Muscle layer of duodenum (tissue), 2 donors: ENCODE measurements at regions not wholly inside any gene's neighbourhood (a gene's known extent, or its start where the extent isn't known, plus 50 kb on each side); places are given as distances from the start of the nearest gene placed in this dataset.

ENCODE experiments used
- H3K27ac ChIP-seq: one replicate; pipeline ENCODE4 v1.7.0; 2013; ENCODE audit warnings: mild to moderate bottlenecking, low read length
- H3K27me3 ChIP-seq: one replicate; pipeline ENCODE4 v1.7.0; 2013; ENCODE audit warnings: low read depth, mild to moderate bottlenecking, control low read depth, low read length
- H3K36me3 ChIP-seq, 2 donors: one replicate each; pipeline ENCODE4 v1.7.0; 2013; ENCODE audit warnings: low read length in 2 of 2, control low read depth in 1 of 2, mild to moderate bottlenecking in 1 of 2; ENCODE audit not compliant: insufficient read depth in 2 of 2, control insufficient read depth in 1 of 2
- H3K4me1 ChIP-seq, 2 donors: one replicate each; pipeline ENCODE4 v1.7.0; 2013; ENCODE audit warnings: low read length in 2 of 2, mild to moderate bottlenecking in 2 of 2, control low read depth in 1 of 2, moderate library complexity in 1 of 2; ENCODE audit not compliant: insufficient read depth in 2 of 2, control insufficient read depth in 1 of 2
- H3K4me3 ChIP-seq, 2 donors: one replicate each; pipeline ENCODE4 v1.7.0; 2013; ENCODE audit warnings: low read length in 2 of 2, low read depth in 1 of 2, mild to moderate bottlenecking in 1 of 2
- H3K9me3 ChIP-seq, 2 donors: one replicate each; pipeline ENCODE4 v1.7.0; 2013; ENCODE audit warnings: low read length in 2 of 2, control low read depth in 1 of 2, mild to moderate bottlenecking in 1 of 2; ENCODE audit not compliant: control insufficient read depth in 1 of 2
- donor health status: healthy.

- Histone ChIP-seq H3K9me3 (no peaks in the 10 kb centered on the region), H3K36me3 (no peaks in the 10 kb centered on the region), H3K4me3 (no peak overlapping the region), H3K27me3 (no peaks in the 10 kb centered on the region), H3K4me1 (no peaks in the 10 kb centered on the region), H3K27ac (no peak overlapping the region)
Measured at GRCh38 chr2:107393516-107393915, 433.2 kb upstream of the RGPD4 start.

DNA sequence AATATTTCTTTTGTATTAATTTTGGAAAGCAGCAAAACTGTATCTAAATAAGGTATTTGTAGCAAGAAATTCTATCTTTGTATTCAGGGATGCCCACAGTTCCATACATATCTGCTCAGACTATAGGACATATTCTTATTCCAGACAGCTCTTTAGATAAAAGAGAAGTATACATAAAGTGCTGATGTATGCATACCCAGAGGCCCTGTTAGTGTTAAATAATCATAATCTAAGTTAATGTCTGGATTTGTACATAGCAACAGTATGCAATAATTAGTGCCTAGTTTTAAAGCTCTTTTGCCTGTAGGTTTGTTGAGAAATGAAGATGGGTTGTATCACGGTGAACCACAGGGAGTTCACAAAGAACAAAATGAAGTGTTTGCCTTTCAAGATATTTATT is 428.0 kb upstream of the RGPD4 start:
- H3K27me3 ChIP-seq: no peaks in the 10 kb centered on the region
- no peak overlapping the region for H3K4me3 ChIP-seq
- no peaks in the 10 kb centered on the region for H3K9me3 ChIP-seq

GRCh38 chr2:107402330-107402729 is 424.4 kb upstream of the RGPD4 start:
- H3K27ac ChIP-seq: no peak overlapping the region
- no peaks in the 10 kb centered on the region for H3K36me3 ChIP-seq
- H3K4me1 ChIP-seq: no peaks in the 10 kb centered on the region
- H3K27me3 ChIP-seq: no peaks in the 10 kb centered on the region
- no peaks in the 10 kb centered on the region for H3K9me3 ChIP-seq
- no peak overlapping the region for H3K4me3 ChIP-seq

More for the DNA sequence above, 428.0 kb upstream of the RGPD4 start:
- no peaks in the 10 kb centered on the region for H3K36me3 ChIP-seq
- no peak overlapping the region for H3K27ac ChIP-seq
- no peaks in the 10 kb centered on the region for H3K4me1 ChIP-seq

DNA sequence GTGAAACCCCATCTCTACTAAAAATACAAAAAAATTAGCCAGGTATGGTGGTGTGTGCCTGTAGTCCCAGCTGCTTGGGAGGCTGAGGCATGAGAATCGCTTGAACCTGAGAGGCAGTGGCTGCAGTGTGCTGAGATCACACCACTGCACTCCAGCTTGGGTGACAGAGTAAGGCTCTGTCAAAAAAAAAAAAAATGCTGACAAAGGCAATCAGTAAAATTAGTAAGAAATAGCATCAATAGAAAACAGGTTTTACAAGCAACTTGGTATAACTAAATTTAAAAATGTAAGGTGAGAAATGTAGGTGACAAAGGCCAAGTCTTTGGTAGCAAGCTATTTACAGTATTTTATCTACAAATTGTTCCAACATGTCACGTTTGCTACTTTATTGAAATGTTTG is 421.4 kb upstream of the RGPD4 start:
- Histone ChIP-seq H3K4me3 (no peak overlapping the region), H3K9me3 (no peaks in the 10 kb centered on the region), H3K27ac (no peak overlapping the region), H3K27me3 (no peaks in the 10 kb centered on the region), H3K4me1 (no peaks in the 10 kb centered on the region), H3K36me3 (no peaks in the 10 kb centered on the region)

- Histone ChIP-seq H3K36me3 (no peaks in the 10 kb centered on the region), H3K27ac (no peak overlapping the region)
Measured at GRCh38 chr2:107407017-107407416, 419.7 kb upstream of the RGPD4 start.

GRCh38 chr2:107407974-107408373 is 418.7 kb upstream of the RGPD4 start:
- no peaks in the 10 kb centered on the region for H3K27me3 ChIP-seq
- H3K4me1 ChIP-seq: no peaks in the 10 kb centered on the region
- H3K9me3 ChIP-seq: no peaks in the 10 kb centered on the region
- no peak overlapping the region for H3K27ac ChIP-seq
- peaks cover 0 to 3% of the 10 kb centered on the region in 2 donors for H3K36me3 ChIP-seq
- no peak overlapping the region for H3K4me3 ChIP-seq

More at GRCh38 chr2:107407017-107407416, 419.7 kb upstream of the RGPD4 start:
- H3K27me3 ChIP-seq: no peaks in the 10 kb centered on the region
- H3K9me3 ChIP-seq: no peaks in the 10 kb centered on the region
- H3K4me3 ChIP-seq: no peak overlapping the region
- no peaks in the 10 kb centered on the region for H3K4me1 ChIP-seq

- Histone ChIP-seq H3K9me3 (no peaks in the 10 kb centered on the region), H3K4me1 (peaks cover 0 to 4% of the 10 kb centered on the region in 2 donors), H3K27ac (no peak overlapping the region), H3K36me3 (peaks cover 0 to 3% of the 10 kb centered on the region in 2 donors), H3K27me3 (no peaks in the 10 kb centered on the region), H3K4me3 (no peak overlapping the region)
Measured at GRCh38 chr2:107411267-107411666, 415.4 kb upstream of the RGPD4 start.

DNA sequence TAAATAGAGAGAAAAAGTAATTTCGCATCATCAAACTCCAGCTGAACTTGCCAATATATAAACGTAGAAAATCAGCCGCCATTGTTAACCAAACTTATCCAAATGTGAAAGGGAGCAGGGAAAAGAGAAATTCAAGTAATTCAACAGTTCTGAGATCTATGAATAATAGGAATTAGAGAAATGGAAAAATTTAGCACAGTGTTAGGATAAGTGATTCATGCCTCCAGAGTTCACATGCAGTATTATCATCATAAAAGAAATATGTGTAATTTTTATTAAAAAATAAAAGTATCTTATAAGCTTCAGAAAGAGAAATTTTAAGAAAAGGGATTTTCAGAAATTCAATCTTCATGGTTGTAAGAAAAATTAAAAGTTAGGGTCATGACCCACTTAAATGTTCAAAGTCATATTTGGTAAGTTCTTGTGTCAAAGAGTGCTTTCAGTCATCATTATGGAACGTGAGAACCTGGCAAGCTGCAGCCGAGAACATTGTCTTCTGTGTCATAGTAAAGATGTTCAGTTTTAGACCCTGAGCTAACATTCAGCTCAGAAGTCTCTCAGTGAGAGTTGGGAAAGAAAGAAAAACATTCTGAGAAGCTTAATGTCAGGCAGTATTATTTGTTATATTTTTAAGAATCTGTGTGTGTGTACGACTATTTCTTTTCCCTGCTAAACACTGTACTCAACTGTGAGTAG is 414.3 kb upstream of the RGPD4 start:
- Histone ChIP-seq H3K27ac (peak overlapping the region; percentile 8), H3K27me3 (no peaks in the 10 kb centered on the region), H3K36me3 (peaks cover 0 to 3% of the 10 kb centered on the region in 2 donors), H3K9me3 (no peaks in the 10 kb centered on the region), H3K4me3 (no peak overlapping the region), H3K4me1 (peaks cover 0 to 4% of the 10 kb centered on the region in 2 donors)

DNA sequence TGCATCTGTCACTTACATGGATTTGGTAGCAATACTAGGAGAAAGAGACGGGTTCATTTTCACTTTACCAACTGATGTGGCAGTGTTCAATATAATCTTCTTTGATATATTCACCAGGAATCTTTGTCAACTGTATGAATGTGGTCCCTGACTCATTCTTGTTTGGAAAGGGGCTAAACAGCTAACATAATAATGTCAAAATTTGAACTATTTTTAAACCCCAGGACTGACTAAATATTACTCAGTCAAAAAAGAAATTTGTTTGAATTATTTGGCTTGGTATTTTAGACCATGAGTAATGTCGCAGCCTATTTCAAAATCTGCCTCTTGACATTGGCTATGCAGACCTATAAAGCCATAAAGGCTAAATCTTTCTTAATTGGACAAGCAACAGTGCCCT is 413.7 kb upstream of the RGPD4 start:
- Histone ChIP-seq H3K9me3 (no peaks in the 10 kb centered on the region), H3K36me3 (peaks cover 0 to 3% of the 10 kb centered on the region in 2 donors), H3K4me3 (no peak overlapping the region), H3K27ac (peak overlapping the region; percentile 8), H3K27me3 (no peaks in the 10 kb centered on the region), H3K4me1 (peaks cover 0 to 4% of the 10 kb centered on the region in 2 donors)

DNA sequence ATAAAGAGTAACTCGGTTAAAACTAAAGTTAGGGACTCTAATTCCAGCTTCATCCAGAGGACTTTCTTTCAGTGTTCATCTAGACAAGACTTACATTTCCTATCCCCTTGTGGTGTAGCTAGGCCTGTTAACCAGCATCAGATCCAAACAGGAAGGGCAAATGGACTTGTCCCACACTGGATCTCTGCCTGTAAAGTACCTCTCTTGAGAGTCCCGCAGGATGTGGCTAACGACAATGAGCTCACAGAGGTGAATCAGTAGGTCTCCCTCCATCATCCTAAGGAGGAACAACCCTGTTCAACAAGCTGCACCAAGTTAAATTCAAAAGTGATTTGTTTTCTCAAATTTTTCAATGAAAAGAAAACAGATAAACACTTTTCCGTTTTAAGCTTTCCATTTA is 412.3 kb upstream of the RGPD4 start:
- no peaks in the 10 kb centered on the region for H3K9me3 ChIP-seq
- no peaks in the 10 kb centered on the region for H3K27me3 ChIP-seq
- peaks cover 0 to 10% of the 10 kb centered on the region in 2 donors for H3K4me1 ChIP-seq
- H3K27ac ChIP-seq: no peak overlapping the region
- no peak overlapping the region for H3K4me3 ChIP-seq
- H3K36me3 ChIP-seq: peaks cover 0 to 3% of the 10 kb centered on the region in 2 donors

- Histone ChIP-seq H3K4me3 (no peak overlapping the region), H3K9me3 (no peaks in the 10 kb centered on the region), H3K27me3 (no peaks in the 10 kb centered on the region), H3K27ac (no peak overlapping the region), H3K4me1 (peaks cover 0 to 10% of the 10 kb centered on the region in 2 donors), H3K36me3 (no peaks in the 10 kb centered on the region)
Measured at GRCh38 chr2:107418708-107419107, 408.0 kb upstream of the RGPD4 start.

DNA sequence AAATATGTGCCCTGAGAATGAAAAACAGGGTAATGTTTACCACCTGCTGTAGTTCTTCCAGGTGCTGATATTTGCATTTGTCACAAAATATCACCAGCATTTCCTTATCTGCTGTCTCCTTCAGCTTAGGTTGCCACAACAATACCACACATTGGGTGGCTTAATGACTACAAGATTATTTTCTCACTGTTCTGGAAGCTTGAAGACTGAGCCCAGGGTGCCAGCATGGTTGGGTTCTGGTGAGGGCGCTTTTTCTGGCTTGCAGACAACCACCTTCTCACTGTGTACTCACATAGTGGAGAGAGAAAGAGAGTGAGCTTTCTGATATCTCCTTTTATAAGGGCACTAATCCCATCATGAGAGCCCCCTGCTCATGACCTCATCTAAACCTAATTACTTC is 407.5 kb upstream of the RGPD4 start:
- H3K27me3 ChIP-seq: no peaks in the 10 kb centered on the region
- peaks cover 0 to 10% of the 10 kb centered on the region in 2 donors for H3K4me1 ChIP-seq
- H3K27ac ChIP-seq: no peak overlapping the region
- no peaks in the 10 kb centered on the region for H3K9me3 ChIP-seq
- no peak overlapping the region for H3K4me3 ChIP-seq
- H3K36me3 ChIP-seq: no peaks in the 10 kb centered on the region
